HepG2 (cell line): ENCODE measurements at regions not wholly inside any gene's neighbourhood (a gene's known extent, or its start where the extent isn't known, plus 50 kb on each side); places are given as distances from the start of the nearest gene placed in this dataset.

Source experiments
- ATAC-seq: fragments of 200-7000 bp; cut with Tn5 transposase; 3 replicates; pipeline ENCODE4 v1.9.1; 2020; ENCODE audit warnings: mild to moderate bottlenecking, moderate library complexity
- BruUV-seq: library from RNA; stranded (reverse); fragments of 400-500 nt; replicated peaks from 2 replicates; lab custom pipeline; 2021; lab: Mats Ljungman, UMichigan
- CTCF ChIA-PET: fragments of 300-600 bp; formaldehyde crosslinking; extraction: SDS; loops from one replicate; lab custom pipeline; 2021; ENCODE audit warnings: low total read pairs, inconsistent platforms, low intra/inter-chr PET ratio; lab: Yijun Ruan, JAX
- POLR2A ChIA-PET: fragments of 350-600 bp; sonication (Branson Sonifier 250); formaldehyde crosslinking; loops from one replicate; lab custom pipeline; 2020; ENCODE audit warnings: antibody characterized with exemption, inconsistent platforms; lab: Yijun Ruan, JAX
- DNase-seq: peaks from one replicate; pipeline ENCODE4 v3.0.0-alpha.2; 2015; ENCODE audit warnings: low spot score
- FAIRE-seq: peaks from 3 replicates; lab custom pipeline; 2011; peaks lifted over from hg19 to GRCh38; lab: Jason Lieb, UNC
- H2AFZ ChIP-seq: one replicate; pipeline ENCODE4 v1.6.1; 2011; ENCODE audit warnings: low read length, inconsistent platforms
- H3K27ac ChIP-seq: fragments of 300-600 bp; 3 replicates; pipeline ENCODE4 v1.8.0; 2011; ENCODE audit warnings: mixed run types, mild to moderate bottlenecking, mixed read lengths, low read length, inconsistent platforms; ENCODE audit not compliant: insufficient read depth; ENCODE audit errors: extremely low read length
- H3K27me3 ChIP-seq, 2 experiments: fragments of 200-600 bp in 1 of 2; 2 replicates in 1 of 2; 3 replicates in 1 of 2; pipeline versions ENCODE4 v1.6.0 to v1.8.0; 2011; ENCODE audit warnings: low read length in 2 of 2, mild to moderate bottlenecking in 2 of 2, moderate library complexity in 2 of 2, inconsistent platforms in 1 of 2; ENCODE audit not compliant: insufficient read depth in 2 of 2, control insufficient read depth in 1 of 2
- H3K36me3 ChIP-seq, 2 experiments: fragments of 200-600 bp in 1 of 2; replicated peaks in 1 of 2; 2 replicates in 1 of 2; 3 replicates in 1 of 2; pipeline versions ENCODE4 v1.5.1 to v1.8.0; 2011; ENCODE audit warnings: low read length in 2 of 2, inconsistent platforms in 1 of 2; ENCODE audit not compliant: insufficient read depth in 2 of 2, control insufficient read depth in 1 of 2
- H3K4me1 ChIP-seq: 2 replicates; pipeline ENCODE4 v1.5.1; 2012; ENCODE audit warnings: low read length, inconsistent platforms; ENCODE audit not compliant: insufficient read depth
- H3K4me2 ChIP-seq: 2 replicates; pipeline ENCODE4 v1.6.0; 2011; ENCODE audit warnings: low read depth, low read length, inconsistent platforms
- H3K4me3 ChIP-seq, 3 experiments: fragments of 200-600 bp in 1 of 3; sonication (generic), shearing (Covaris generic) in 1 of 3; replicated peaks in 1 of 3; 2 replicates each; pipeline ENCODE4 v1.5.1; 2011 to 2016; ENCODE audit warnings: low read length in 3 of 3, inconsistent platforms in 2 of 3, low read depth in 2 of 3, mild to moderate bottlenecking in 2 of 3, control low read depth in 1 of 3, mixed read lengths in 1 of 3; ENCODE audit not compliant: insufficient read depth in 1 of 3
- H3K79me2 ChIP-seq: one replicate; pipeline ENCODE4 v1.6.1; 2011; ENCODE audit warnings: low read length, inconsistent platforms; ENCODE audit not compliant: insufficient read depth
- H3K9ac ChIP-seq: 2 replicates; pipeline ENCODE4 v1.6.0; 2011; ENCODE audit warnings: mild to moderate bottlenecking, low read depth, low read length, inconsistent platforms; ENCODE audit not compliant: insufficient read depth
- H3K9me3 ChIP-seq: 2 replicates; pipeline ENCODE4 v1.5.1; 2012; ENCODE audit warnings: mild to moderate bottlenecking, low read length
- H4K20me1 ChIP-seq: 2 replicates; pipeline ENCODE4 v1.6.0; 2011; ENCODE audit warnings: inconsistent platforms, mild to moderate bottlenecking, low read length, moderate library complexity; ENCODE audit not compliant: insufficient read depth
- FOXK1 ChIP-seq: sonication (generic); formaldehyde crosslinking; IDR thresholded peaks from 2 replicates; pipeline ENCODE4 v1.4.0; 2020; ENCODE audit warnings: low read depth, missing genetic modification reagents, borderline replicate concordance
- IRX3 ChIP-seq: sonication (generic); formaldehyde crosslinking; IDR thresholded peaks from 2 replicates; pipeline ENCODE4 v1.8.1; 2023; ENCODE audit warnings: mild to moderate bottlenecking, low read depth, missing genetic modification reagents, borderline replicate concordance
- KLF11 ChIP-seq: IDR thresholded peaks from 2 replicates; pipeline ENCODE4 v1.6.1; 2016; ENCODE audit warnings: missing compliant biosample characterization
- MED1 ChIP-seq: sonication (generic); formaldehyde crosslinking; IDR thresholded peaks from 2 replicates; pipeline ENCODE4 v1.4.0; 2020; ENCODE audit warnings: missing genetic modification reagents
- MED8 ChIP-seq: sonication (generic); formaldehyde crosslinking; IDR thresholded peaks from 2 replicates; pipeline ENCODE4 v1.8.1; 2023; ENCODE audit warnings: mild to moderate bottlenecking, missing genetic modification reagents; ENCODE audit not compliant: insufficient replicate concordance
- NAIF1 ChIP-seq: sonication (generic); formaldehyde crosslinking; IDR thresholded peaks from 2 replicates; pipeline ENCODE4 v1.5.0; 2020; ENCODE audit warnings: mild to moderate bottlenecking, missing genetic modification reagents, borderline replicate concordance
- RFX5 ChIP-seq: IDR thresholded peaks from 2 replicates; pipeline ENCODE4 v1.6.1; 2011; ENCODE audit warnings: low read depth, low read length, improper control_type of control experiment
- RFXAP ChIP-seq: sonication (generic); formaldehyde crosslinking; IDR thresholded peaks from 2 replicates; pipeline ENCODE4 v1.4.0; 2020; ENCODE audit warnings: missing genetic modification reagents, borderline replicate concordance
- ZFY ChIP-seq: sonication (generic); formaldehyde crosslinking; IDR thresholded peaks from 2 replicates; pipeline ENCODE4 v1.4.0; 2020; ENCODE audit warnings: missing genetic modification reagents
- ZNF33A ChIP-seq: sonication (generic); formaldehyde crosslinking; IDR thresholded peaks from 2 replicates; pipeline ENCODE4 v1.5.1; 2020; ENCODE audit warnings: missing genetic modification reagents, mild to moderate bottlenecking, moderate library complexity, borderline replicate concordance
- ZNF383 ChIP-seq: sonication (generic); formaldehyde crosslinking; IDR thresholded peaks from 2 replicates; pipeline ENCODE4 v1.4.0; 2020; ENCODE audit warnings: missing genetic modification reagents, mild to moderate bottlenecking, borderline replicate concordance
- ZNF598 ChIP-seq: sonication (generic); formaldehyde crosslinking; IDR thresholded peaks from 2 replicates; pipeline ENCODE4 v1.5.1; 2020; ENCODE audit warnings: mild to moderate bottlenecking, missing genetic modification reagents, borderline replicate concordance
- ZNF724P ChIP-seq: sonication (generic); formaldehyde crosslinking; IDR thresholded peaks from 2 replicates; pipeline ENCODE4 v1.8.0; 2022; ENCODE audit warnings: missing genetic modification reagents, borderline replicate concordance
- WGBS: methylation state at CpG from one replicate; pipeline ENCODE4 v1.1.6; 2017; ENCODE audit warnings: low lambda C conversion rate; 5-methylcytosine and 5-hydroxymethylcytosine counted together
- in situ Hi-C: cut with HindIII; loops from 2 replicates; pipeline ENCODE4 v1.10.0; 2017; ENCODE audit warnings: low pct_unique_long_range_greater_than_20kb; ENCODE audit not compliant: extremely low pct_ligation_motif_present
- intact Hi-C: fragments of 100-400 bp; cut with micrococcal nuclease; formaldehyde crosslinking; loops from one replicate; pipeline ENCODE4 v1.10.0; 2022; ENCODE audit not compliant: unreplicated experiment
- TF ChIP-seq, protein P1 (sequence below): sonication (generic); formaldehyde crosslinking; IDR thresholded peaks from 2 replicates; pipeline ENCODE4 v1.4.0; 2020; ENCODE audit warnings: missing genetic modification reagents, borderline replicate concordance
- TF ChIP-seq, protein P2 (sequence below): sonication (generic); formaldehyde crosslinking; IDR thresholded peaks from 2 replicates; pipeline ENCODE4 v1.4.0; 2020; ENCODE audit warnings: missing genetic modification reagents

DNA sequence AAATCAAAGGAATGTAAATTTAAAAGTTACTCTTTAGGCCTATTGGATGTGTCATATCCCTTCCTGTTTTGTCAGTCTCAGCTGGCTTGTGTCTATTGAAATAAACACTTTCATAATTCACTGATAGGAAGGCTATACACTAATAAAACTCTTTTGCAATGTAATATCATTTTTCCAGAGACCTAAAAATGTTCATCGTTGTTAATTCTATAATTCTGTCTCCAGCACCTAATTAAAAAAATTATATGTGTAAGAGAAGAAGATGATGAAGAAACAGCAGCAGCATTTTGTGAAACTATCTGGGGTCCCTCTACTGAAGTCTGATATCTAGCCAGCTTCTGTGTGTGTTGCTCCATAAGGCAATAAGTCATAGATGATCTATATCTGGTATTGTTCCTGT lies 602.7 kb downstream of the ETV1 start (continued):
- TF ChIP-seq ZNF598 (CRISPR knock-in tag) (no peak), FOXK1 (CRISPR knock-in tag) (no peak), ZNF33A (CRISPR knock-in tag) (no peak), ZNF724P (CRISPR knock-in tag) (no peak), MED8 (CRISPR knock-in tag) (no peak), RFXAP (CRISPR knock-in tag) (no peak)
- TF ChIP-seq, protein P1, sequence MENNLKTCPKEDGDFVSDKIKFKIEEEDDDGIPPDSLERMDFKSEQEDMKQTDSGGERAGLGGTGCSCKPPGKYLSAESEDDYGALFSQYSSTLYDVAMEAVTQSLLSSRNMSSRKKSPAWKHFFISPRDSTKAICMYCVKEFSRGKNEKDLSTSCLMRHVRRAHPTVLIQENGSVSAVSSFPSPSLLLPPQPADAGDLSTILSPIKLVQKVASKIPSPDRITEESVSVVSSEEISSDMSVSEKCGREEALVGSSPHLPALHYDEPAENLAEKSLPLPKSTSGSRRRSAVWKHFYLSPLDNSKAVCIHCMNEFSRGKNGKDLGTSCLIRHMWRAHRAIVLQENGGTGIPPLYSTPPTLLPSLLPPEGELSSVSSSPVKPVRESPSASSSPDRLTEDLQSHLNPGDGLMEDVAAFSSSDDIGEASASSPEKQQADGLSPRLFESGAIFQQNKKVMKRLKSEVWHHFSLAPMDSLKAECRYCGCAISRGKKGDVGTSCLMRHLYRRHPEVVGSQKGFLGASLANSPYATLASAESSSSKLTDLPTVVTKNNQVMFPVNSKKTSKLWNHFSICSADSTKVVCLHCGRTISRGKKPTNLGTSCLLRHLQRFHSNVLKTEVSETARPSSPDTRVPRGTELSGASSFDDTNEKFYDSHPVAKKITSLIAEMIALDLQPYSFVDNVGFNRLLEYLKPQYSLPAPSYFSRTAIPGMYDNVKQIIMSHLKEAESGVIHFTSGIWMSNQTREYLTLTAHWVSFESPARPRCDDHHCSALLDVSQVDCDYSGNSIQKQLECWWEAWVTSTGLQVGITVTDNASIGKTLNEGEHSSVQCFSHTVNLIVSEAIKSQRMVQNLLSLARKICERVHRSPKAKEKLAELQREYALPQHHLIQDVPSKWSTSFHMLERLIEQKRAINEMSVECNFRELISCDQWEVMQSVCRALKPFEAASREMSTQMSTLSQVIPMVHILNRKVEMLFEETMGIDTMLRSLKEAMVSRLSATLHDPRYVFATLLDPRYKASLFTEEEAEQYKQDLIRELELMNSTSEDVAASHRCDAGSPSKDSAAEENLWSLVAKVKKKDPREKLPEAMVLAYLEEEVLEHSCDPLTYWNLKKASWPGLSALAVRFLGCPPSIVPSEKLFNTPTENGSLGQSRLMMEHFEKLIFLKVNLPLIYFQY (CRISPR knock-in tag): no peak

DNA sequence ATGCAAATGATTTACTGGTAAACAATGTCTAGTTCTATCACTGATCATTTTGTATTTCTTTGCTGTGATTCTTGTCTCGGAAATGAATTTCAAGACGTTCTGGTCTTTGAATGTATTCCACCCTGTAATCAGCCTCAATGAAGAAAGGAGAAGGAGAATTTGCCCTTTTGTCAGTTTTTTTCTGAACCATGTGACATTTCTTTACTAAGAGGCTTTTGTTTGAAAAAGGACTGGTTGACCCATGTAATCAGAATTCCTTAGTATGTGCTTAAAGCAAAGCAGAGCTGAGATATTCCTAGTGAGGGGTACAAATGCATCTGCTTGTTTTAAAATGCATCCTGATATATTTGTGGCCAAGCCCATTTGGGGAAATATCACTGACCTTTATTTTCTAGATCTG lies 581.6 kb downstream of the ETV1 start:
- H3K27ac ChIP-seq: no peak overlapping the region
- H3K4me3 ChIP-seq: no peak overlapping the region
- POLR2A ChIA-PET: no interaction called here
- no peaks in the 10 kb centered on the region for H4K20me1 ChIP-seq
- no peaks in the 10 kb centered on the region for H3K27me3 ChIP-seq
- ATAC-seq (no peak), DNase-seq (no peak), FAIRE-seq (no peak)
- in situ Hi-C loops: no loop called here
- no TSS peak for BruUV-seq
- CTCF ChIA-PET: no interaction called here
- H3K9ac ChIP-seq: no peak overlapping the region
- H3K4me1 ChIP-seq: no peaks in the 10 kb centered on the region
- intact Hi-C loops: no loop called here
- H3K4me2 ChIP-seq: no peak overlapping the region
- TF ChIP-seq RFX5 (no peak), ZFY (CRISPR knock-in tag) (no peak), ZNF383 (CRISPR knock-in tag) (no peak), MED1 (CRISPR knock-in tag) (no peak), IRX3 (CRISPR knock-in tag) (no peak), NAIF1 (CRISPR knock-in tag) (no peak), KLF11 (CRISPR knock-in tag) (no peak)
- TF ChIP-seq, protein P2, sequence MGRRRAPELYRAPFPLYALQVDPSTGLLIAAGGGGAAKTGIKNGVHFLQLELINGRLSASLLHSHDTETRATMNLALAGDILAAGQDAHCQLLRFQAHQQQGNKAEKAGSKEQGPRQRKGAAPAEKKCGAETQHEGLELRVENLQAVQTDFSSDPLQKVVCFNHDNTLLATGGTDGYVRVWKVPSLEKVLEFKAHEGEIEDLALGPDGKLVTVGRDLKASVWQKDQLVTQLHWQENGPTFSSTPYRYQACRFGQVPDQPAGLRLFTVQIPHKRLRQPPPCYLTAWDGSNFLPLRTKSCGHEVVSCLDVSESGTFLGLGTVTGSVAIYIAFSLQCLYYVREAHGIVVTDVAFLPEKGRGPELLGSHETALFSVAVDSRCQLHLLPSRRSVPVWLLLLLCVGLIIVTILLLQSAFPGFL (CRISPR knock-in tag): no peak
- H3K36me3 ChIP-seq: no peaks in the 10 kb centered on the region
- no peaks in the 10 kb centered on the region for H3K79me2 ChIP-seq
- no peak overlapping the region for H2AFZ ChIP-seq
- peaks cover 36% of the 10 kb centered on the region for H3K9me3 ChIP-seq
- 20% methylated on average over 2 of the region's 2 CpGs for WGBS
